ENCODE measurements at regions not wholly inside any gene's neighbourhood (a gene's known extent, or its start where the extent isn't known, plus 50 kb on each side); places are given as distances from the start of the nearest gene placed in this dataset.

DNA sequence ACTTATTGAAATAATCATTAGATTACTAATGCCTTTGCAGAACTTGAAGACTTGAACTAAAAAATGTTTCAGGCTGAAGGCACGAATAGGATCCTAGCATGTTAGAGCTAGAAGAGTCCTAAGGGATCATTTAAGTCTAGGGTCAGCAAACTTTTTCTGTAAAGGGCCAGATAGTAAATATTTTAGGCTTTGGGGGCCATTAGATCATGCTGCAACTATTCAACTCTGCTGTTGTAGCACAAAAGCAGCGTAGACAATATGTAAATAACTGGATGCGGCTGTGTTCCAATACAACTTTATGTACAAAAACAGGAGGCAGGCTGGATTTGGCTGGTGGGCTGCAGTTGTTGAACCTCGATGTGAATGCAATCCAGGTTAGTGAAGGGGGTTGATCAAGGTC, 221.7 kb downstream of the ATP23 start:
- H3K36me3 Mint-ChIP-seq (ENCODE audit: insufficient read depth, unreplicated experiment) = no peaks in the 10 kb centered on the region
- no peaks in the 10 kb centered on the region for H3K27me3 Mint-ChIP-seq (ENCODE audit: insufficient read depth, unreplicated experiment)
- intact Hi-C loops (cut with micrococcal nuclease) = no loop called here
- H3K4me3 Mint-ChIP-seq (ENCODE audit: unreplicated experiment) = no peak overlapping the region
- no peak for DNase-seq (ENCODE audit: unreplicated experiment)
- no peaks in the 10 kb centered on the region for H3K4me1 Mint-ChIP-seq (ENCODE audit: insufficient read depth, unreplicated experiment)
- TF ChIP-seq, protein P1, sequence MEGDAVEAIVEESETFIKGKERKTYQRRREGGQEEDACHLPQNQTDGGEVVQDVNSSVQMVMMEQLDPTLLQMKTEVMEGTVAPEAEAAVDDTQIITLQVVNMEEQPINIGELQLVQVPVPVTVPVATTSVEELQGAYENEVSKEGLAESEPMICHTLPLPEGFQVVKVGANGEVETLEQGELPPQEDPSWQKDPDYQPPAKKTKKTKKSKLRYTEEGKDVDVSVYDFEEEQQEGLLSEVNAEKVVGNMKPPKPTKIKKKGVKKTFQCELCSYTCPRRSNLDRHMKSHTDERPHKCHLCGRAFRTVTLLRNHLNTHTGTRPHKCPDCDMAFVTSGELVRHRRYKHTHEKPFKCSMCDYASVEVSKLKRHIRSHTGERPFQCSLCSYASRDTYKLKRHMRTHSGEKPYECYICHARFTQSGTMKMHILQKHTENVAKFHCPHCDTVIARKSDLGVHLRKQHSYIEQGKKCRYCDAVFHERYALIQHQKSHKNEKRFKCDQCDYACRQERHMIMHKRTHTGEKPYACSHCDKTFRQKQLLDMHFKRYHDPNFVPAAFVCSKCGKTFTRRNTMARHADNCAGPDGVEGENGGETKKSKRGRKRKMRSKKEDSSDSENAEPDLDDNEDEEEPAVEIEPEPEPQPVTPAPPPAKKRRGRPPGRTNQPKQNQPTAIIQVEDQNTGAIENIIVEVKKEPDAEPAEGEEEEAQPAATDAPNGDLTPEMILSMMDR (IDR thresholded peaks at IDR 0.05; ENCODE audit: unreplicated experiment) = no peak
- ChIA-PET CTCF (interaction anchor here (1.7 kb wide), 1 partner anchor 13 kb away, joined by 5 read pairs; no protein-coding TSS in a partner anchor), POLR2A (interaction anchor here (0.7 kb wide), 1 partner anchor 280 kb away, joined by 4 read pairs; no protein-coding TSS in a partner anchor)
- H3K9me3 Mint-ChIP-seq (ENCODE audit: unreplicated experiment) = no peaks in the 10 kb centered on the region
- no peak overlapping the region for H3K27ac Mint-ChIP-seq (ENCODE audit: low read depth, unreplicated experiment)
- BruUV-seq (replicated peaks) = no TSS peak

DNA sequence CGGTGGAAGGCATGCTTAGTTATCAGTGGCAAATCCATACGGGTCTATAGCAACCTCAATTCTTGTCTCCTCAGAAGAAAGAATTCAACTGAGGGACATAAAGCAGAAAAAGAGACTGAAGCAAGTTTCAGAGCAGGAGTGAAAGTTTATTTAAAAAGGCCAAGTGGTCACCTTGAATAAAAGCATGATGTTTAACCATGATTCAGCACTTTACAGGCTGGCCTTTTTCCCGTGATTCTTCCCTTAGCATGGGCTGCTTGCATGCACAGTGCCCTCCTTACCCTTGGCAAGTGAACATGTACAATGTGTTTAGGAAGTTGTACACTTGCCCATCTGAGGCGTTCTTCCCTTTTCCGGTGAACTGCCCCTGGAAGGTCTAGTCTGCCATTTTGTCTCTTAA, 225.3 kb downstream of the ATP23 start:
- H3K4me3 Mint-ChIP-seq (ENCODE audit: unreplicated experiment) = no peak overlapping the region
- no TSS peak for BruUV-seq (replicated peaks)
- TF ChIP-seq, protein P1 (IDR thresholded peaks at IDR 0.05; ENCODE audit: unreplicated experiment) = no peak

DNA sequence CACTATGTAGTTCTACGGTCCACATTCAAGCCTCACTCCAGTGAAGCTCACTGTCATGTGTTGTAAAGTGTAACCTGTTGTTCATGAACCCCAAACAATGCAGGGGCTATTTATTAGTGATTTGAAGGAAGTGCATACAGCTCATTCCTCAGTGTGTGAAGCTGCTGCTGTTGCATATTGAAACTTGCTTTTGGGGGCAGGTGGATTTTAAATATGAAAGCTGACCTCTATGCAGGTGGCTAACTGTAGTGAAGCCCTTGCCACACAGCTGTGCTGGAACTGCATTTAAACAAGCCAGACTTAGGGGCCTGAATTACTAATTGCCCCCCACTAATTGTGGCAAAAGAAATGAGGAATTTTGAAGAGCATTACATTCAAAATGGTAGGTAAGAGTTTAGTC, 226.3 kb downstream of the ATP23 start:
- POLR2A ChIA-PET = no interaction called here
- BruUV-seq (replicated peaks) = no TSS peak
- CTCF ChIA-PET = no interaction called here
- TF ChIP-seq, protein P1 (IDR thresholded peaks at IDR 0.05; ENCODE audit: unreplicated experiment) = no peak
- no peaks in the 10 kb centered on the region for H3K4me1 Mint-ChIP-seq (ENCODE audit: insufficient read depth, unreplicated experiment)
- H3K27me3 Mint-ChIP-seq (ENCODE audit: insufficient read depth, unreplicated experiment) = no peaks in the 10 kb centered on the region
- no peak overlapping the region for H3K27ac Mint-ChIP-seq (ENCODE audit: low read depth, unreplicated experiment)
- no peak overlapping the region for H3K4me3 Mint-ChIP-seq (ENCODE audit: unreplicated experiment)
- H3K9me3 Mint-ChIP-seq (ENCODE audit: unreplicated experiment) = no peaks in the 10 kb centered on the region
- H3K36me3 Mint-ChIP-seq (ENCODE audit: insufficient read depth, unreplicated experiment) = no peaks in the 10 kb centered on the region
- no peak for DNase-seq (ENCODE audit: unreplicated experiment)
- intact Hi-C loops (cut with micrococcal nuclease) = no loop called here

More for the DNA sequence above, 225.3 kb downstream of the ATP23 start:
- ChIA-PET POLR2A (no interaction called here), CTCF (no interaction called here)
- DNase-seq (ENCODE audit: unreplicated experiment) = no peak
- H3K36me3 Mint-ChIP-seq (ENCODE audit: insufficient read depth, unreplicated experiment) = no peaks in the 10 kb centered on the region
- no peak overlapping the region for H3K27ac Mint-ChIP-seq (ENCODE audit: low read depth, unreplicated experiment)
- intact Hi-C loops (cut with micrococcal nuclease) = no loop called here
- no peaks in the 10 kb centered on the region for H3K27me3 Mint-ChIP-seq (ENCODE audit: insufficient read depth, unreplicated experiment)
- no peaks in the 10 kb centered on the region for H3K9me3 Mint-ChIP-seq (ENCODE audit: unreplicated experiment)
- no peaks in the 10 kb centered on the region for H3K4me1 Mint-ChIP-seq (ENCODE audit: insufficient read depth, unreplicated experiment)

DNA sequence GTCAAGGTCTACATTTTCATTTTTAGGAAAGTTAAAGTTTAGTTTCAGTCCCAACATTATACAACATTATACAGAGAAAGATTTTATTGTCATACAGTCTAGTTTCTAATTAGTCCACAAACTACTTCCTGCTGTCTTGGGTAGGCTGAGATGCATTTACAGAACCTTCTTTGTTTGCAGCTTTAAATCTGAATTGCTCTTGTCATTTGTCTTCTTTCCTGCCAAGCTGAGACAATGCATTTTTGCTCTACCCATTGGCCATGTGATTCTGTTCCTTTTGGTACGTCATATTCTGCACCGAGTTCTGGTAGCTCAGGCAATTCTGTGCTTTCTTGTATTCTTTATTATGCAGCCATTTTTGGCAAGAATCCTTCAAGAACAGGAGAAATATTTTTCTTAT, 228.5 kb downstream of the ATP23 start:
- intact Hi-C loops (cut with micrococcal nuclease) = no loop called here
- no peaks in the 10 kb centered on the region for H3K36me3 Mint-ChIP-seq (ENCODE audit: insufficient read depth, unreplicated experiment)
- no TSS peak for BruUV-seq (replicated peaks)
- DNase-seq (ENCODE audit: unreplicated experiment) = no peak
- H3K27ac Mint-ChIP-seq (ENCODE audit: low read depth, unreplicated experiment) = no peak overlapping the region
- ChIA-PET CTCF (no interaction called here), POLR2A (interaction anchor here (1.1 kb wide), 1 partner anchor 10 kb away, joined by 3 read pairs; no protein-coding TSS in a partner anchor)
- H3K4me3 Mint-ChIP-seq (ENCODE audit: unreplicated experiment) = no peak overlapping the region
- no peaks in the 10 kb centered on the region for H3K4me1 Mint-ChIP-seq (ENCODE audit: insufficient read depth, unreplicated experiment)
- H3K9me3 Mint-ChIP-seq (ENCODE audit: unreplicated experiment) = no peaks in the 10 kb centered on the region
- TF ChIP-seq, protein P1 (IDR thresholded peaks at IDR 0.05; ENCODE audit: unreplicated experiment) = no peak
- H3K27me3 Mint-ChIP-seq (ENCODE audit: insufficient read depth, unreplicated experiment) = no peaks in the 10 kb centered on the region

Measured in MCF 10A (cell line).